Muscle layer of colon (tissue), 2 donors: ENCODE measurements at regions not wholly inside any gene's neighbourhood (a gene's known extent, or its start where the extent isn't known, plus 50 kb on each side); places are given as distances from the start of the nearest gene placed in this dataset.
"Not testable (repeated sequence)": the region's sequence is repeated elsewhere in the genome, so short reads cannot be mapped to it uniquely, and the experiment has no call there.

Experiments used
- H3K27ac ChIP-seq: one replicate; pipeline ENCODE4 v1.7.0; 2013; ENCODE audit warnings: low read depth, mild to moderate bottlenecking, low read length, moderate library complexity
- H3K27me3 ChIP-seq, 2 donors: one replicate each; pipeline ENCODE4 v1.7.0; 2013; ENCODE audit warnings: low read length in 2 of 2, mild to moderate bottlenecking in 2 of 2; ENCODE audit not compliant: insufficient read depth in 2 of 2, control insufficient read depth in 1 of 2
- H3K36me3 ChIP-seq: one replicate; pipeline ENCODE4 v1.7.0; 2013; ENCODE audit warnings: mild to moderate bottlenecking, low read length; ENCODE audit not compliant: insufficient read depth
- H3K4me1 ChIP-seq: one replicate; pipeline ENCODE4 v1.7.0; 2013; ENCODE audit warnings: mild to moderate bottlenecking, low read length; ENCODE audit not compliant: insufficient read depth
- H3K4me3 ChIP-seq, 2 donors: one replicate each; pipeline ENCODE4 v1.7.0; 2013; ENCODE audit warnings: low read length in 2 of 2, low read depth in 1 of 2, mild to moderate bottlenecking in 1 of 2, moderate library complexity in 1 of 2
- H3K9ac ChIP-seq: one replicate; pipeline ENCODE4 v1.7.0; 2013; ENCODE audit warnings: low read length
- H3K9me3 ChIP-seq: one replicate; pipeline ENCODE4 v1.7.0; 2013; ENCODE audit warnings: mild to moderate bottlenecking, low read length
- donor health status: abdominal sarcoma.
- donor health status: Adenocarcinoma of cecum.

DNA sequence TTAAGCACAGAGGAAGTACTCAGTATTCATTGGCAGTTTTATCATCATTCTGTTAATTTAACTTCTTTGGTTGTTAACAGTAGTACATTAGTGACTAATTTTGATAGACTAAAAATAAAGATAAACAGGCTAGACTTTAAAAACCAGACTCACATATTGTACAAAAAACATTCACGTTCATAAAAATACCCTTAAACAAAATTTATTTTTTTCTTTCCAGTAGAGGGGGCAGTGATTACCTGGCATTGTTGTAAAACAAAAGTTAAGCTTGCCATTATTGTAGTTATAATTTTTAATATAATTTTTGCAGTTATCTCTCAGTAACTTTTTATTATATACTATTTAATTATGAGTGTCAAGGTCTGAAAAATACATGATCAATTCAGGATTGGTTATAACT is 92.0 kb downstream of the MRPL57 start:
- not testable (repeated sequence) for H3K36me3 ChIP-seq, H3K4me1 ChIP-seq, H3K4me3 ChIP-seq, H3K9me3 ChIP-seq, H3K27me3 ChIP-seq, H3K9ac ChIP-seq, H3K27ac ChIP-seq

DNA sequence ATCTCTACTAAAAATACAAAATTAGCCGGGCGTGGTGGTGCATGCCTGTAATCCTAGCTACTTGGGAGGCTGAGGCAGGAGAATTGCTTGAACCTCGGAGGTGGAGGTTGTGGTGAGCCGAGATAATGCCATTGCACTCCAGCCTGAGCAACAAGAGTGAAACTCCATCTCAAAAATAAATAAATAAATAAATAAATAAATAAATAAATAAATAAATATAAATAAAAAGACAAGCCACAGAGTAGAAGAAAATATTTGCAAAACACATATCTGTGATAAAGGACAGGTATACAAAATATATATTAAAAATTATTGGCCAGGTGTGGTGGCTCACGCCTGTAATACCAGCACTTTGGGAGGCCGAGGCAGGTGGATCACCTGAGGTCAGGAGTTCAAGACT is 96.0 kb downstream of the MRPL57 start:
- H3K4me1 ChIP-seq, H3K4me3 ChIP-seq, H3K27me3 ChIP-seq, H3K9ac ChIP-seq, H3K36me3 ChIP-seq, H3K9me3 ChIP-seq, H3K27ac ChIP-seq: not testable (repeated sequence)

DNA sequence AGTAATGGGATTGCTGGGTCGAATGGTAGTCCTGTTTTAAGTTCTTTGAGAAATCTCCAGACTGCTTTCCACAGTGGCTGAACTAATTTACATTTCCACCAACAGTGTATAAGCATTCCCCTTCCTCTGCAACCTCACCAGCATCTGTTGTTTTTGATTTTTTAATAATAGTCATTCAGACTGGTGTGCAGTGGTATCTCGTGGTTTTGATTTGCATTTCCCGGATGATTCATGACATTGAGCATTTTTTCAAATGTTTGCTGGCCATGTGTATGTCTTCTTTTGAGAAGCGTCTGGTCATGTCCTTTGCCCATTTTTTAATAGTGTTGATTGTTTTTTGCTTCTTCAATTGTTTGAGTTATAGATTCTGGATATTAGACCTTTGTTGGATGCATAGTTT is 98.0 kb downstream of the MRPL57 start:
- H3K9me3 ChIP-seq, H3K4me1 ChIP-seq, H3K27ac ChIP-seq, H3K36me3 ChIP-seq, H3K4me3 ChIP-seq, H3K27me3 ChIP-seq, H3K9ac ChIP-seq: not testable (repeated sequence)

DNA sequence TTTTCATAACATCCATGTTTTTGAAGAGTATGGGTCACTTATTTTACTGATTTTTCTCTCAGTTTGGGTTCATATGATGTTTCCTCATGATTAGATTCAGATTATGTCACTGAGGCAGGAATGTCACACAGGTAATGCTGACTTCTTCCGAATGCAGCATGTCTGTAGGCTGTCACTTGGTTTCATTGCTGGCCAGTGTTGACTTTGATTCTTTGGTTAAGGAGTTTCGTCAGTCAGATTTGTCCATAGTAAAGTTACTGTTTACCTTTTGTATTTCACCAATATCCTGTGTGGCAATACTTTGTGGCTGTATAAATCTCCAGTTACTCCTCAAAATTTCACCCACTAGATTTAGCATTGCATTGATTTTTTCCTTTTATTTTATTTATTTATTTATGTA is 105.6 kb downstream of the MRPL57 start:
- Histone ChIP-seq H3K9ac (no peak overlapping the region), H3K9me3 (no peaks in the 10 kb centered on the region), H3K36me3 (no peaks in the 10 kb centered on the region), H3K27ac (no peak overlapping the region), H3K27me3 (no peaks in the 10 kb centered on the region), H3K4me3 (no peak overlapping the region), H3K4me1 (no peaks in the 10 kb centered on the region)

DNA sequence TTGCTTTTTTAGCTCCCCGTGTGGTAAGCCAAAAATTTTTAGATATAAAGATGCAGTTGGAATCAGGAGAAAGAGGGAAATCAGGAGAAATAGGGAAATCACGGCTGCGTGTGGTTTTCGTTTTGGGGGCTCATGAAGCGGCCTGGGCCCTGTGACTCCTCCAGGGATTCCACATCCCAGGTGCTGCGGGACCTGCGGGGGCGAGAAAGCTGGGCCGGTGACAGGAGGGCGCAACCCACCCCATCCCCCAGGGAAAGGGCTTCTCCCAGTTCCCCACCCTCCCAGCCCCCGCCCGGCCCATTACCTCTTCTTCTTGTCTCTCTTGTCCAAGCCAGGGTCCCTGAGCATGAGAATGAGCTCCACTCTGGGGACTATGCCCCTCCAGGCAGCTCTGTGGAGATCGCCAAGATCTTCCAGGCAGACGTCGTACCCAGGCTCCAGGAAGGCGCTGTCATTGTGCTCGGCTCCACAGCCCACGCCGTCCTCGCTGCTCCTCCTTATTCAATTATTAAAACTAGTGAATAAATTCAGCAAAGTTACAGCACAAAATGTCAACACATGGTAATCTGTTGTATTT is 111.0 kb downstream of the MRPL57 start:
- H3K4me1 ChIP-seq = no peaks in the 10 kb centered on the region
- H3K4me3 ChIP-seq = no peak overlapping the region
- H3K9ac ChIP-seq = no peak overlapping the region
- no peak overlapping the region for H3K27ac ChIP-seq
- no peaks in the 10 kb centered on the region for H3K27me3 ChIP-seq
- H3K9me3 ChIP-seq = no peaks in the 10 kb centered on the region
- no peaks in the 10 kb centered on the region for H3K36me3 ChIP-seq

DNA sequence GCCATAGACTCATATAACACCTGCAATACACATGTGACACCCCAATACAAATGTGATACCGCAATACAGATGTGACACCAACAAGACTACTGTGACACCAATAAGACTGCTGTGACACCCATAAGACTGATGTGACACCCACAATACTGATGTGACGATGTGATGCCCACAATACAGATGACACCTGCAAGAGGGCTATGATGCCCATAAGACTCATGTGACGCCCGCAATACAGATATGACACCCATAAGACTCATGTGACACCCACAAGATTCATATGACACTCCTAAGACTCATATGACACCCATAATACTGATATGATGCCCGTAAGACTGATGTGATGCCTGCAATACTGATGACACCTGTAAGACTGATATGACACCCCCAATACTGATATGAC is 113.0 kb downstream of the MRPL57 start:
- H3K9ac ChIP-seq = no peak overlapping the region
- H3K27me3 ChIP-seq = no peaks in the 10 kb centered on the region
- no peak overlapping the region for H3K4me3 ChIP-seq
- no peaks in the 10 kb centered on the region for H3K36me3 ChIP-seq
- no peaks in the 10 kb centered on the region for H3K4me1 ChIP-seq
- no peak overlapping the region for H3K27ac ChIP-seq
- H3K9me3 ChIP-seq = no peaks in the 10 kb centered on the region

DNA sequence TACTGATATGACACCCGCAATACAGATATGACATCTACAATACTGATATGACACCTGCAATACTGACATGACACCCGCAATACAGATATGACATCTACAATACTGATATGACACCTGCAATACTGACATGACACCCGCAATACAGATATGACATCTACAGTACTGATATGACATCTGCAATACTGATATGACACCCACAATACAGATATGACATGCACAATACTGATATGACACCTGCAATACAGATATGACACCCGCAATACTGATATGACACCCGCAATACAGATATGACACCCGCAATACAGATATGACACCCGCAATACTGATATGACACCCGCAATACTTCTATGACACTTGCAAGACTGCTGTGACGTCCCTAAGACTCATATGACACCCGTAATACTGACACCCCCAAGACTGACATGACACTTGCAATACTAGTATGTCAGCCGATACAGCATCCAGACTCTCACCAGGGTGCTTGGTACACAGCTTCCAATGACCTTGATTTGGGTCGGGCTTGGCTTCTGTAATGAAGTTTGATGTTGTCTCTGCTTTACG is 114.1 kb downstream of the MRPL57 start:
- H3K27ac ChIP-seq, H3K4me3 ChIP-seq, H3K4me1 ChIP-seq, H3K36me3 ChIP-seq, H3K9ac ChIP-seq, H3K9me3 ChIP-seq, H3K27me3 ChIP-seq: not testable (repeated sequence)

DNA sequence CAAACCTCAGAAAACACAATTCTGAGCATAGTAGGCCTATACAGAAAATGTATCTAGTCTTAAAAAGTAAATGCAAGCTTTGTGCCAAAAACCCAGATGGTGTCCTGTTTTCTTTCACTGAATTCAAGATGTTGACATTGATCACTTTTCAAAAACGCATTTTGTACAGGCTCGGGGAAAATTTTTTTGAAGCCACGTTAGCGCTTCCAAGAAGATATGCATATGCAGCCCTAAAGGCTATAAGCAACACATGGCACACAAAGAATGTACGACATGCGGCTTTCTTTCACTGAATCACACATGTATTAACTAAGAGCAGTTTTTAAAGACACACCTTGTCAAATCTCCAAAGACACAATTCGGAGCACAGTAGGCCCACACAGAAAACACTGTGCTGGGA is 115.4 kb downstream of the MRPL57 start:
- no peak overlapping the region for H3K27ac ChIP-seq
- H3K4me3 ChIP-seq = no peak overlapping the region
- H3K9ac ChIP-seq = no peak overlapping the region
- no peaks in the 10 kb centered on the region for H3K36me3 ChIP-seq
- H3K9me3 ChIP-seq = no peaks in the 10 kb centered on the region
- H3K4me1 ChIP-seq = no peaks in the 10 kb centered on the region
- H3K27me3 ChIP-seq = no peaks in the 10 kb centered on the region

DNA sequence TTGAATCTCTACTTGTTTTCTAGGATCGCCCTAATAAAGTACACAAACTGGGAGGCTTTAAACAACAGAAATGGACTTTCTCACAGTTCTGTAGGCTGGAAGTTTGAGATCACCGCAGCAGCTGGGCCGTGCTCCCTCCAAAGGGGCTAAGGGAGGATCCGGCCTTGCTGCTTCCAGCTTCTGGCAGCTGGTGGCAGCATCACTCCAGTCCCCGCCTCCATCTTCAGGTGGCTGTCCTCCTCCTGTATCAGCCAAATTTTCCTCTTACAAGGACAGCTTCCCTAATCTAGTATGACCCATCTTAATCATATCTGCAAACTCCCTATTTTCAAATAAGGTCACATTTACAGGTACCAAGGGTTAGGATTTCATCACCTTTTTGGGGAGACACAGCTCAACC is 120.5 kb downstream of the MRPL57 start:
- not testable (repeated sequence) for H3K9me3 ChIP-seq, H3K27ac ChIP-seq, H3K9ac ChIP-seq, H3K27me3 ChIP-seq, H3K36me3 ChIP-seq
- Histone ChIP-seq H3K4me3 (peak overlapping the region in 1 of 2 donors; percentile 76), H3K4me1 (peaks cover 18% of the 10 kb centered on the region)

DNA sequence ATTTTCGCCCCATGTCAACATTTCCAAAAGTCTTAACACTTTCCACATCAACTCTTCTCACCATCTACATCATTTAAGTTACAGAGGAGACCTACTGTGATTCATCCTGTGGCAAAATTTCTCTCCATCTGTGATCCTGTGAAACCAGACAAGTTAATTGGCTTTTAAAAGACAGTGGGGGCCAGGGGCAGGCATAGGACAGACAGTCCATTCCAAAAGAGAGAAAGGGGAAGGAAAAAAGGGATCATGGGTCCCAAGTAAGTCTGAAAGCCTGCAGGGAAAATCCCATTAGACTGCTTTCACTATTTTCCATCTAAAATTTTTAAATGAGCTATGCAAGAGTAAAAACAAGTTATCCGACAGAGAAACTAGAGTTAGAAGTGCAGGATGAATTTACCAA is 121.0 kb downstream of the MRPL57 start:
- Histone ChIP-seq H3K9me3 (no peaks in the 10 kb centered on the region), H3K9ac (peak overlapping the region; percentile 46), H3K4me1 (peaks cover 18% of the 10 kb centered on the region), H3K27ac (no peak overlapping the region), H3K4me3 (peak overlapping the region; percentile 76 to 77), H3K36me3 (no peaks in the 10 kb centered on the region), H3K27me3 (no peaks in the 10 kb centered on the region)

DNA sequence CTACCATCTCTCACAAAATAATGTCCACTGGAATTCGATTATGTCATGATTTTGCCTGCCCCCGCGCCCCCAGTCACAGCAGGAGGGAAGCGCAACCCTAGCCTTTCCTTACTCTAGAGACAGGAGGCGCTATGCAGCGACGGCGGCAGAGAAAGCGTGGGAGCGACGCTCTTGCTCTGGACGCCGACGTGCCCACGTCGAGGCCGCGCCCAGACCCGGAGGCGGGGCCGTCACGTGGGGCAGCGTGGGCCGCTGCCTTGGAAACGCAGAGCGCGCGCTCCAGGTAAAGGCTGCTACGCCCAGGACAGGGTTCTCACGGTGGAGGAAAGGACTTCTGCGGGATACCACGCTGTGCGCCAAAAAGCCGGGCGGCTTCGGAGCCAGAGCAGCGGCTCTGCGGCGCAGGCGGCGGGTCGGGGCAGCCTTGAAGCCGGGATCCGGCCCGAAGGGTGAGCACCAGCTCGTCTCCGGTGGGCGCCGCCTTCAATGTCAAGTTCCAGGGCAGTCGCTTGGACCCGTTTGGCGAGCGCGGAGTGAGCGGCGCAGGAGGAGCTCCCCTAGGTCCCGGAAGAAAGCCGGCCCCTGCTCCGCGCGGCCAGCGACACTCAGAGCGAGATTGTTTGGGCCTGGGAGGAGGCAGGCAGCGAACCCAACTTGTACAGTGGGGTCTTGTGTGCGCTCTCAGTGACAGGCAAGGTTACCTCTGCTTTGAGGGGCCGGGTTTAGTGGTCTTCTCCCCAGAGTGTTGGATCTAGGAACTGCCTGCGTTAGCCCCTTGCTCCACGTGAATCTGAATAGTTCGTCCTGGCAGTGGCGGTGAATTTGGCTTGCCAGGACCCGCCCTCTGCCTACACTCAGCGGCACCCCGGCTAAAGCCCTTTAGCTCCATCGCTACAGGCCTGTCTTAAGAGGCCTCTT is 121.7 kb downstream of the MRPL57 start:
- Histone ChIP-seq H3K4me3 (peak overlapping the region; percentile 76 to 77), H3K4me1 (peaks cover 18% of the 10 kb centered on the region), H3K27me3 (no peaks in the 10 kb centered on the region), H3K36me3 (peaks cover 4% of the 10 kb centered on the region), H3K9ac (peak overlapping the region; percentile 46), H3K27ac (peak overlapping the region; percentile 58), H3K9me3 (no peaks in the 10 kb centered on the region)

DNA sequence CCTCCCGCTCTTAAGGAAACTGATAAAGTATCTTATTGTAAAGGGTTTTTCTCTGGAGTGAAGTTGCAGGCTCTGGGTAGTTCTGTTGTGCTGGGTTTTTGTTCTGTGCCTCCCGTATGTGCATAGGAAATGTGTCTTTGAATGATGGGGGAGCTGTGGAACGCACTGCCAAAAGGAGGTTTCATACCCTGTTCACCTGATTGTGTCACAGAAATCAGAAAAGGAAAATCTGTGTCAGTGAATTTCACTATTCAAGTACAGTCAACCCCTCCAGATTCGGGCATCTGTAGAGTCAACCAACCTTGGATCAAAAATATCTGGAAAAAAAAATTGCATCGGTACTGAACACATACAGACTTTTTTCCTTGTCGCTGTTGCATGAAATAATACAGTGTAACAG is 127.8 kb downstream of the MRPL57 start:
- H3K4me3 ChIP-seq = no peak overlapping the region

More for the DNA sequence above, 127.8 kb downstream of the MRPL57 start:
- Histone ChIP-seq H3K9ac (no peak overlapping the region), H3K27me3 (no peaks in the 10 kb centered on the region), H3K4me1 (peaks cover 3% of the 10 kb centered on the region), H3K36me3 (peaks cover 7% of the 10 kb centered on the region), H3K9me3 (no peaks in the 10 kb centered on the region), H3K27ac (no peak overlapping the region)
